ENCODE measurements at regions not wholly inside any gene's neighbourhood (a gene's known extent, or its start where the extent isn't known, plus 50 kb on each side); places are given as distances from the start of the nearest gene placed in this dataset.

DNA sequence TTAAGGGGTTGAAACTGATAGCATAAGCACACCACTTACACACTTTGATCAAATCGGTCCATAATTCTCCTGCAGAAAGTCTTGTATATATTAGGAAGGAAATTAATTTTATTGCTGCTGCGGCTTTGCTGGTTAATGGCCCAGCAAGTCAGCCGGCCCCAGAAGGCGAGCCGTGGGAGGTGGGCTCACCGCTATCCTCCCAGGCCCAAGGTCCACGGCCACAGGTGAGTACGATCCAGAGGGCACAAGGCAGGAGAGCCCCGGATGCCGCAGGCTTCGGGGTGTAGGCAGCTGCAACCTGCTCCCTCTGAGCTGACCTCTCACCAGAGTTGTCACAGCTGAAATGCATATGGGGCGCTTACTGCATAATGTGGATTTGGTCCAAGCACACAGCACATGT, 165.7 kb downstream of the TBX5 start:
- ATAC-seq, result no peak
- no peak for DNase-seq
- intact Hi-C loops (cut with DNase I), result no loop called here
- Histone ChIP-seq H3K27me3 (ENCODE audit: low read depth) (peaks cover 14% of the 10 kb centered on the region), H3K27ac (no peak overlapping the region), H3K36me3 (no peaks in the 10 kb centered on the region), H3K4me1 (no peaks in the 10 kb centered on the region), H3K9me3 (no peaks in the 10 kb centered on the region), H3K4me3 (no peak overlapping the region)
- TF ChIP-seq, protein P1, sequence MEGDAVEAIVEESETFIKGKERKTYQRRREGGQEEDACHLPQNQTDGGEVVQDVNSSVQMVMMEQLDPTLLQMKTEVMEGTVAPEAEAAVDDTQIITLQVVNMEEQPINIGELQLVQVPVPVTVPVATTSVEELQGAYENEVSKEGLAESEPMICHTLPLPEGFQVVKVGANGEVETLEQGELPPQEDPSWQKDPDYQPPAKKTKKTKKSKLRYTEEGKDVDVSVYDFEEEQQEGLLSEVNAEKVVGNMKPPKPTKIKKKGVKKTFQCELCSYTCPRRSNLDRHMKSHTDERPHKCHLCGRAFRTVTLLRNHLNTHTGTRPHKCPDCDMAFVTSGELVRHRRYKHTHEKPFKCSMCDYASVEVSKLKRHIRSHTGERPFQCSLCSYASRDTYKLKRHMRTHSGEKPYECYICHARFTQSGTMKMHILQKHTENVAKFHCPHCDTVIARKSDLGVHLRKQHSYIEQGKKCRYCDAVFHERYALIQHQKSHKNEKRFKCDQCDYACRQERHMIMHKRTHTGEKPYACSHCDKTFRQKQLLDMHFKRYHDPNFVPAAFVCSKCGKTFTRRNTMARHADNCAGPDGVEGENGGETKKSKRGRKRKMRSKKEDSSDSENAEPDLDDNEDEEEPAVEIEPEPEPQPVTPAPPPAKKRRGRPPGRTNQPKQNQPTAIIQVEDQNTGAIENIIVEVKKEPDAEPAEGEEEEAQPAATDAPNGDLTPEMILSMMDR (IDR thresholded peaks at IDR 0.05), result no peak

DNA sequence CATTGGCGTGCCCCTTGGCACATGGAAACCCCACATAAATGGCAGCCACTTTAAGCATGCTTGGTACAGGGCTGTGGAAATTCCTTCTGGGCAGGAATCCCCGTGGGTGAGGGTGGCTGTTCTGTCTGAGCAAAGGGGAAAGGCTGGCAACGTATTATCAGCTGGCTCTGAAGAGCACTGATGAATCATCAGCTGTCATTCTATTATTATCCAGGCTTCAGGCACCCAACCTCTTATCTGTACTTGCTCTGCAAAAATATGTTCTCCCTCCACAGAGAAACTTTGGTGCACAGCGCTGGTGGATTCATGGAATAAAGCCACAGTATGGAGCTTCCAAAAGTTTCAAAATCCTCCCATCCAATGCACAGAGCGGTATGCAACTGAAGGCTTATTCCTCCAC, 167.1 kb downstream of the TBX5 start:
- TF ChIP-seq, protein P1 (IDR thresholded peaks at IDR 0.05), result no peak
- Histone ChIP-seq H3K4me3 (no peak overlapping the region), H3K9me3 (no peaks in the 10 kb centered on the region), H3K27ac (no peak overlapping the region), H3K36me3 (no peaks in the 10 kb centered on the region), H3K4me1 (no peaks in the 10 kb centered on the region), H3K27me3 (ENCODE audit: low read depth) (peaks cover 7% of the 10 kb centered on the region)
- intact Hi-C loops (cut with DNase I), result no loop called here
- DNase-seq (no peak), ATAC-seq (peak; percentile 32 to 42)

DNA sequence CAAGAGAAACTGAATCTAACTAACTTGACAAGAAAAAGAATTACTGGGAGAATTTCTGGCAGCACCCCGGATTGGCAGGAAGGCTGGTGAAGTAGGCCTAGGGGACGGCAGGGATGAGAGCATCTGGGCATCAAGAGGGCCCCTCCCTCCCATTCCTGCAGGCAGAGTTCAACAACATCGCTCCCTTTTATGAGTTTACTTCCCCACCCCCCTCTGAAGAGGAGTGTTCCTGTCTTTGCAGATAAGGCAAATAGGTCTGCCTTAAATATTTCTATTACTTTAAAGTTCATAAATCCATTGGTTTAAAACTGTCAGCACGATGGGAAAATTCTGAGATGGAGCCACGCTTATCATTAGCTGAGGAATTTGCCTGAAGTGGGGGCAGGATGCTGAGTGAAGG, 168.7 kb downstream of the TBX5 start:
- no peak overlapping the region for H3K4me3 ChIP-seq
- H3K27ac ChIP-seq, result no peak overlapping the region
- ATAC-seq (no peak), DNase-seq (no peak)
- TF ChIP-seq, protein P1 (IDR thresholded peaks at IDR 0.05), result no peak
- no peaks in the 10 kb centered on the region for H3K9me3 ChIP-seq
- H3K36me3 ChIP-seq, result no peaks in the 10 kb centered on the region
- peaks cover 7% of the 10 kb centered on the region for H3K27me3 ChIP-seq (ENCODE audit: low read depth)
- intact Hi-C loops (cut with DNase I), result no loop called here
- H3K4me1 ChIP-seq, result no peaks in the 10 kb centered on the region

DNA sequence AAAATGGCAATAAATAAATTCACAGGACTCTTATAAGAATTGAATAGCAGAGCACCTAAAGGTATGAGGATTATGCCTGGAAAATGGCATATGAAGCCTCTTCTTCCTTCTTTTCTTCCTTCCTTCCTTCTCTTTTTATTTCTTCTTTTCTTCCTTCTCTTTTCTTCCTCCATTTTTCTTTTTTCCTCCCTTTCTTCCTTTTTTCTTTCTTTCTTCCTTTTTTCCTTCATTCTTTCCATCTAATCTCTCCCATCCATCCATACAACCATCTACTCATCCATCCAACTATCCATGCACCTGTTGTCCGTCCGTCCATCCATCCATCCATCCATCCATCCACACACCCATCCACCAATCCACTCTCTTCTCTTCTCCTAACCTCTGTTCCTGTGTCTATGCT, 173.8 kb downstream of the TBX5 start:
- no peaks in the 10 kb centered on the region for H3K27me3 ChIP-seq (ENCODE audit: low read depth)
- H3K4me3 ChIP-seq, result no peak overlapping the region
- no peaks in the 10 kb centered on the region for H3K9me3 ChIP-seq
- ATAC-seq (no peak), DNase-seq (no peak)
- TF ChIP-seq, protein P1 (IDR thresholded peaks at IDR 0.05), result no peak
- intact Hi-C loops (cut with DNase I), result no loop called here
- H3K36me3 ChIP-seq, result no peaks in the 10 kb centered on the region
- no peaks in the 10 kb centered on the region for H3K4me1 ChIP-seq
- no peak overlapping the region for H3K27ac ChIP-seq

DNA sequence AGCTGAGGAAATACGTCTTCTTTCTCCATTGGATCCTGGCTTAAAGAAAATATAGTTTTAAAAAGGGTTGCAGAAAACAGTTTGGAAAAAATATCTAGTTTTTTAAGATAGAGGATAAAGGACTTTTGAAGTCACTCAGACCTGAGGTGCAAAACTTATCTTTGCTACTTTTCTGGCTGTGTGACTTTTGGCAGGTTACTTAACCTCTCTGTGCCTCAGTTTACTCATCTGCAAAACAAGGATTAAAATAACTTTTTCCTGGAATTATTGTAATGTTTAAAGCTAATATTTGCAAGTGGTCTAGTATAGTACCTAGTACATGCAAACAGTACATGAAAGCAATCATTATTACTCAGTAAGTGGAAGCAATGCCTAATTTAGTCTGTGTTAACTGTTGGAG, 176.8 kb downstream of the TBX5 start:
- Histone ChIP-seq H3K4me1 (no peaks in the 10 kb centered on the region), H3K27me3 (ENCODE audit: low read depth) (no peaks in the 10 kb centered on the region), H3K27ac (no peak overlapping the region), H3K4me3 (no peak overlapping the region), H3K36me3 (no peaks in the 10 kb centered on the region), H3K9me3 (no peaks in the 10 kb centered on the region)
- ATAC-seq, result no peak
- TF ChIP-seq, protein P1 (IDR thresholded peaks at IDR 0.05), result no peak
- DNase-seq, result no peak
- intact Hi-C loops (cut with DNase I), result no loop called here

Data from lower lobe of right lung (tissue), 2 donors.